Keratinocyte (primary cell): ENCODE measurements at regions not wholly inside any gene's neighbourhood (a gene's known extent, or its start where the extent isn't known, plus 50 kb on each side); places are given as distances from the start of the nearest gene placed in this dataset.

Experiments used
- CTCF ChIP-seq, 3 experiments: IDR thresholded peaks in 1 of 3; conservative IDR thresholded peaks in 1 of 3; optimal IDR thresholded peaks in 1 of 3; 2 replicates in 2 of 3; 3 replicates in 1 of 3; pipeline versions ENCODE3 to v1.5.1; 2011; ENCODE audit warnings: low read length in 3 of 3, mild to moderate bottlenecking in 3 of 3, moderate library complexity in 2 of 3, control low read depth in 1 of 3, inconsistent platforms in 1 of 3; ENCODE audit not compliant: insufficient read depth in 2 of 3; ENCODE audit errors: extremely low read depth in 1 of 3
- EZH2 ChIP-seq: IDR thresholded peaks from one replicate; pipeline ENCODE4 v1.6.1; 2012; ENCODE audit warnings: inconsistent platforms, mild to moderate bottlenecking, low read length, moderate library complexity

- TF ChIP-seq CTCF (optimal IDR thresholded peaks at IDR 0.05 in 1 of 3, IDR thresholded peaks at IDR 0.05 in 1 of 3, conservative IDR thresholded peaks at IDR 0.05 in 1 of 3; ENCODE audit: extremely low read depth in 1 of 3, insufficient read depth in 2 of 3, low read length in 3 of 3): no peak
- no peak for TF ChIP-seq EZH2
These were observed 190.5 kb upstream of the SOX21 start for GRCh38 chr13:94902722-94903407.
